Mesothelial cell of epicardium (in vitro differentiated cells): ENCODE measurements at regions not wholly inside any gene's neighbourhood (a gene's known extent, or its start where the extent isn't known, plus 50 kb on each side); places are given as distances from the start of the nearest gene placed in this dataset.

Experiments used
- DNase-seq, 2 experiments: peaks; one replicate each; pipeline ENCODE4 v3.0.0; 2021; ENCODE audit warnings: low spot score in 2 of 2; ENCODE audit not compliant: unreplicated experiment in 2 of 2
- H3K27ac Mint-ChIP-seq: 2 replicates; pipeline ENCODE4 v1.8.0; 2021; ENCODE audit warnings: mixed read lengths
- H3K27me3 Mint-ChIP-seq: 2 replicates; pipeline ENCODE4 v1.8.0; 2021; ENCODE audit warnings: low read depth, mixed read lengths
- H3K36me3 Mint-ChIP-seq: 2 replicates; pipeline ENCODE4 v1.8.0; 2021; ENCODE audit warnings: mixed read lengths
- H3K4me1 Mint-ChIP-seq: 2 replicates; pipeline ENCODE4 v1.8.0; 2021; ENCODE audit warnings: mixed read lengths
- H3K4me3 Mint-ChIP-seq: 2 replicates; pipeline ENCODE4 v1.8.0; 2021; ENCODE audit warnings: mild to moderate bottlenecking, moderate library complexity, mixed read lengths
- H3K9me3 Mint-ChIP-seq: 2 replicates; pipeline ENCODE4 v1.8.0; 2021; ENCODE audit warnings: mixed read lengths
- CTCF ChIP-seq: fragments of 200-600 bp; sonication (generic); IDR thresholded peaks from one replicate; pipeline ENCODE4 v1.5.0; 2021; ENCODE audit warnings: antibody characterized with exemption; ENCODE audit not compliant: unreplicated experiment

GRCh38 chr3:104530934-104531333 lies 835.8 kb upstream of the ALCAM start:
- no peak overlapping the region for H3K4me3 Mint-ChIP-seq
- no peaks in the 10 kb centered on the region for H3K4me1 Mint-ChIP-seq
- DNase-seq: no peak
- TF ChIP-seq CTCF: no peak
- peaks cover 47% of the 10 kb centered on the region for H3K9me3 Mint-ChIP-seq
- no peaks in the 10 kb centered on the region for H3K27me3 Mint-ChIP-seq
- H3K27ac Mint-ChIP-seq: no peak overlapping the region
- peaks cover 7% of the 10 kb centered on the region for H3K36me3 Mint-ChIP-seq

DNA sequence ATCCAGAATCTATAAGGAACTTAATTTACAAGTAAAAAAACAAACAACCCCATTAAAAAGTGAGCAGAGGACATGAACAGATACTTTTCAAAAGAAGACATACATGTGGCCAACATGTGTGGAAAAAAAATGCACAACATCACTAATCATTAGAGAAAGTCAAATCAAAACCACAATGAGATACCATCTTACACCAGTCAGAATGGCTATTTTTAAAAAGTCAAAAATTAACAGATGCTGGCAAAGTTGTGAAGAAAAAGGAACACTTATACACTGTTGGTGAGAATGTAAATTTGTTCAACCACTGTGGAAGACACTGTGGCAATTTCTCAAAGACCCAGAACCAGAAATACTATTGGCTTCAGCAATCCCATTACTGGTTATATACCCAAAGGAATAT lies 830.0 kb upstream of the ALCAM start:
- peaks cover 8% of the 10 kb centered on the region for H3K36me3 Mint-ChIP-seq
- peaks cover 51% of the 10 kb centered on the region for H3K9me3 Mint-ChIP-seq
- H3K27me3 Mint-ChIP-seq: no peaks in the 10 kb centered on the region
- DNase-seq: no peak
- no peak overlapping the region for H3K27ac Mint-ChIP-seq
- TF ChIP-seq CTCF: no peak
- no peak overlapping the region for H3K4me3 Mint-ChIP-seq
- peaks cover 2% of the 10 kb centered on the region for H3K4me1 Mint-ChIP-seq

- Mint-ChIP-seq H3K9me3 (peaks cover 46% of the 10 kb centered on the region), H3K4me1 (peaks cover 2% of the 10 kb centered on the region), H3K4me3 (no peak overlapping the region), H3K27me3 (no peaks in the 10 kb centered on the region), H3K36me3 (peaks cover 5% of the 10 kb centered on the region), H3K27ac (no peak overlapping the region)
- DNase-seq: no peak
- TF ChIP-seq CTCF: no peak
Observed at GRCh38 chr3:104537323-104537722, 829.4 kb upstream of the ALCAM start.

DNA sequence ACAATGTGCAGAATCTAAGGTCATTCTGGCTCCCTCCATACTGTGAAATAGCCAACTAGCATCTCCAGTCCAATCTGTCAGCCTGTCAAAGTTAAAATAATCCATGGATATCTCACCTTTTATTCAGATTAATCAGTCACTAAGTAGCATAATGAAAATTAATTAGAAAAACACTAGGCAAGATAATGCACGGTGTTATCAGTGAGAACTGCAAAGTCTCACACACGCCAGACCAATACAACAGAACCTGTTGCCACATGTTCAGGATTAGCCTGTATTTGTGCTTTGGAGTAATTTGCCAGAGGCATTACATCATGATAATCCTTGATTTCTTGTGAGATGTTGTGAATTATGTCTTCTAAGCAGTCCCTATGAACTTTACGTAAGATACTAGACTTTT lies 820.4 kb upstream of the ALCAM start:
- H3K4me3 Mint-ChIP-seq: no peak overlapping the region
- no peak for TF ChIP-seq CTCF
- no peaks in the 10 kb centered on the region for H3K36me3 Mint-ChIP-seq
- H3K27me3 Mint-ChIP-seq: no peaks in the 10 kb centered on the region
- no peaks in the 10 kb centered on the region for H3K9me3 Mint-ChIP-seq
- H3K27ac Mint-ChIP-seq: peak overlapping the region; percentile 14
- peaks cover 27% of the 10 kb centered on the region for H3K4me1 Mint-ChIP-seq
- no peak for DNase-seq

DNA sequence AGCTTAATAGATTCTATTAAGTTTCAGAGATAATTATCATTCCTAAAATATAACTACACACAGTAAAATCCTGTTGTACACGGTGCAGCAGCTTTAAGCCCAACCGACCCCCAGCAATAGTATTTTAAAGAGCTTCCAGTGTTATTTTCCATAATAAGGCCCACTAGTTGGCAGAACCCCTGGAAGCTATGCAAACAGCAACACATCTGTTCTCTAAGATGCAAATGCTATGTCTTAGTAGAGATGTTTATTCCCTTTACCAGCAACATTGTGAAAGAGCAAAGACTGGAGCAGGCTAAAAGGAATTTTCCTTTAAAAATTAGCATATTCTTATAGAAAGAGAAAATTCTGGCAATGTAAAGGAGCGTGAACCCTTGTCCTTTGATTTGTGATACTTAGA lies 819.7 kb upstream of the ALCAM start:
- Mint-ChIP-seq H3K27me3 (no peaks in the 10 kb centered on the region), H3K27ac (no peak overlapping the region), H3K4me1 (peaks cover 27% of the 10 kb centered on the region), H3K36me3 (no peaks in the 10 kb centered on the region), H3K9me3 (no peaks in the 10 kb centered on the region), H3K4me3 (no peak overlapping the region)
- DNase-seq: no peak
- TF ChIP-seq CTCF: no peak

DNA sequence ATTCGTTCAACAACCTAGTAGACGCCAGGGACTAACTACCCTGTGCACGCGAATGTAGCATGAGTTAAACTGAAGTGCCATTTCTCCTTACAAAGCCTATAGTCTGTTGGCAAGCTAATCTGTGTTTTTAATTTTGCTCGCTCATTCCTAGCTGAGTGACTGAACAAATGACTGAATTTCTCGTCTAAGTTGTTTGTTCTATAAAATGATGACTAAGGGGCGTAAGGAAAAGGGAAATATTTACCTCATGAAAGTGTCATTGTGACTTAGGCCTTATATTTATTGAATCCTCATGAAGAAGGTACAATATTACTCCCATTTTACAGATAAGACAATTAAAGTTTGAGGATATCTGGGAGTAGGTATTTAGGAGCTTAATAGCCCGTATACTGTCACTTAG lies 818.3 kb upstream of the ALCAM start:
- H3K27ac Mint-ChIP-seq: no peak overlapping the region
- H3K4me3 Mint-ChIP-seq: no peak overlapping the region
- H3K36me3 Mint-ChIP-seq: no peaks in the 10 kb centered on the region
- no peaks in the 10 kb centered on the region for H3K27me3 Mint-ChIP-seq
- H3K4me1 Mint-ChIP-seq: peaks cover 37% of the 10 kb centered on the region
- TF ChIP-seq CTCF: no peak
- DNase-seq: no peak
- no peaks in the 10 kb centered on the region for H3K9me3 Mint-ChIP-seq
